ENCODE measurements at regions not wholly inside any gene's neighbourhood (a gene's known extent, or its start where the extent isn't known, plus 50 kb on each side); places are given as distances from the start of the nearest gene placed in this dataset.
"Not testable (repeated sequence)": the region's sequence is repeated elsewhere in the genome, so short reads cannot be mapped to it uniquely, and the experiment has no call there.

DNA sequence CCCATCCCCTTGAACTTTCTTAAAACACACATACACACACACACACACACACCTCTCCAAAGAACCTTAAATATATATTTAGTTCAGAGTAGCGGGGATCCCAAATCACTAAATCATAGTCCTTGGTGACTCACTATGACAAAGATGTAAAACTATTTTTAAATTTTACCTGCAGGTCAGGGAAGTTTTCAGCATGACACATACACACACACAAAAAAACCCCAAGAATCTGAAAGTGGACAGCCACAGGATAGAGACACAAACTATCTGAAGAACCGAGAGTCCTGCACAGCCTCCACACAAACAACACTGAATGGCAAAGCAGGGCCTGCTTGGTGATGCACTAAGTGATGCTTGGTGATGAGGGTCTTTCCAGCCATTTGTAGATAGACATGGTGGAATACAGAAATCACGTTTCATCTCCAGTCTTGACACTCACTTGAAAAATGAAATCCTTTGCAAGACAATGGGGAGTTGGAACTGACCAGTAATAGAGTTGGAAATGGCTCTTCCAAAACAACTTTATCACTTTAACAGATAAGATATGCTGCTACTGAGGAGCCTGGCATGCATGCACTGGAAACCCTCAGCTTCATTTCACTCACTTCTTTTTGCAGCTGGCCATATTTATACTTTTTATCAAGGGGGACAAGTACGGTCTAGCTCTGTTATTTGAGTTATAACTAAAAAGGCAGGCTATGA, 307.3 kb downstream of the RAPGEF2 start:
- no peak for DNase-seq

DNA sequence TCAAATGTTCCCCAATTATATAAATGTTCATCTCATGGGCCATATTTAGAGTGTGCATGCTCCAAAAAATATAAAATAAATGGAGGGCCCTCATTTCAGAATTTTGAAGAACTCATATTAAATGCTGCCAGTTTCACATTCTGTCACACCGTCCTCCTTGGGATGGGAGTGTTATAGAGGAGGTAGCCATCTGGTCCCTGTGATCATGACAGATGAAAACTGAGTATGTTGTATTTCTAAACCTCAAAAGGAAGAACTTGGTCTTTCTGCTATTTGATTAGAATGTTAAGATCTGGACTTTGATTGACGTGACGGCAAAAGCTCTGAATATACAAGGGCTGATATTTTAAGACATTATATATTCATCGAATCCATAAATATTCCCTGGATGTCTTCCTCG, 308.0 kb downstream of the RAPGEF2 start:
- DNase-seq, result no peak

DNA sequence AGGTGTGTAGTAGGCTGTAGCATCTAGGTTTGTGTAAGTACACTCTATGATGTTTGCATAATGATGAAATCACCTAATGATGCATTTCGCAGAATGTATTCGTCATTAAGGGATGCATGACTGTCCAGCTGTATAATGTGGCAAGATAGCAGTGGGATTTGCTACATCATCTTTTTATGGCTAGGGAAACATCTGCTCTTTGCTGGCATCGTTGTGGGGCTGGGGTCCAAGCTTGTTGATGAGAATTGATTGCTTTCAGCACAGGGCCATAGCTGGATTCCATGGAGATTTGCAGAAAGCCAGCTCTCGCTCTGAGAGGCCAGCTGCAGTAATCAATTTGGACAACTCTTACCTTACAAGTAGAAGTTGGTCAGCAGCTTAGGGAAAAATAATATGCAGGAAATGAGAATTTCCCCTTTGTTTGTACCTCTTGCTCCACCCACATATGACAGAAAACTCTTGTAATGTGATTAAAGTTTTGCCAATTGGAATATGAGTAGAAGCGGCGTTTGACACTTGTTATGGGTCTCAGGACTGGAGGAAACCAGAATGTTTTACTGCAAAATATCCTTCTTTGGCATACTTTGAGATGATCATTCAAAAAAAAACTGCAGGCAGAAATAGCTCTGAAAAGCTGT, 310.5 kb downstream of the RAPGEF2 start:
- peak; percentile 81 for DNase-seq

- no peak for DNase-seq
These were observed 311.4 kb downstream of the RAPGEF2 start for GRCh38 chr4:159414305-159414704.

DNA sequence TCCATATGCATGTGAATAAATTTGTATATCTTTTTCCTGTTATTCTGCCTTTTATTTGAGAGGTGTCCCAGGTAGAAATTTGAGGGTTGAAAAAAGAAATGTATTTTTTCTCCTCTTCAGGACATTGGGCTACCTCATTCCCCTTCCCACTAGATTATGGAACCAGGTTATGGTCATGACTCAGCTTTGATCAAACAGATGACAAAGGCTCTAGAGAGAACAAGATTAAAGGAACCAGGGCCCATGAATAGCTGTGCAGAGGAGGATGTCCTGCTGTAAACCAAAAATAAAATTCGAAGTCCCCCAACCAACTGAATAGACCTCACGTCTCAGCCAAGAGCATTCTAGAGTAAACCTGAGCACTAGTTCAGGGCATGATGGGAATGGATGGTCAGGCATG, 313.2 kb downstream of the RAPGEF2 start:
- DNase-seq, result no peak

DNA sequence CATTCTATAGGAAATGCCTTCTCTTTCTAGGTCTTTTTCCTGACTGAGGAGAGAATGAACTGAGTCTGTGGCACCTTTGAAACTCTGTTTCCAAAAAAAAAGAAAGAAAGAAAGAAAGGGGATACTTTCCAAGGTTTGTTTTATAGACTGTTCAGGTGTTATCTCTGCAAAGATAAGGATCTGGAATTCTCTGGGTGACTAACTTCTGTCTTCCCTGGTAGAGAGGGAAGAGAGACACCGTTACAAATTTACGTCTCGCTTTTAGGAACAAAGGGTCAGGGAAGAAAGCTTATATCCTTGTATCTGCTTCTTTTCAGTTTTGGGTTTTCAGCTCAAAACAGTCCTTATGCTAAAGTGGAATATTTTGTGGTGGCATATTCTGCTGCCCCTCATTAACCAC, 314.1 kb downstream of the RAPGEF2 start:
- DNase-seq, result no peak

DNA sequence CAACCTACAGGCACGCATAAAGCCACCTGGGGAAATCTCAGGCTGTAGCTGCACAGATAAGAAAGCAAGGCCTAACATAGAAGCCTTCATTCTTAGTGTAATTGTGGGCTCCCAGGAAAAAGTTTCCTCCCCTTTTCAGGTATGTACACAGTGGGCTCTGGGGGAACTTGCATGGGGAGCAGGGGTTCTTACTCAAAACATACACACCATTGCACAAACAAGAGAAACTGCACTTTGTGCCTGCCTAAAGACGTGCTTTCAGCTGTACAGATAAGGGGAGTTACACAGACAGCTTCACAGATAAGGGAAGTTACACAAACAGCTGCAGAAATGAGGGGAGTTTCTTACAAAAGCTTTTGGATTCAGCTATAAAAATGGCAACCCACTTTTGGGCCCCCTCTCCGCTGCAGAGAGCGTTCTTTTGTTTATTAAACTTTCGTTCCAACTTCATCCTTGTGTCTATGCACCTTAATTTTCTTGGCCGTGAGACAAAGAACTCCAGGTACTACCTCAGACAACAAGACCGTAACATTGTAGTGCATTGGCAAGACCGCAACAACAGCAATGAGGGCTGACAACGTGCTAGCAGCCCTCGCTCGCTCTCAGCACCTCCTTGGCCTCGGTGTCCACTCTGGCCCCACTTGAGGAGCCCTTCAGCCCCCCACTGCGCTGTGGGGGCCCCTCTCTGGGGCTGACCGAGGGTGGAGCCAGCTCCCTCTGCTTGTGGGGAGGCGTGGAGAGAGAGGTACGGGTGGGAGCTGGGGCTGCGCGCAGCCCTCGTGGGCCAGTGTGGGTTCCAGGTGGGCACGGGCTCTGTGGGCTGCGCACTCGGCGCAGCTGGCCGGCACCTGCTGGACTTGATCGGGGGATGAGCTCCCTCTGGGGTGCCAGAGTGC, 317.5 kb downstream of the RAPGEF2 start:
- no peak for DNase-seq

DNA sequence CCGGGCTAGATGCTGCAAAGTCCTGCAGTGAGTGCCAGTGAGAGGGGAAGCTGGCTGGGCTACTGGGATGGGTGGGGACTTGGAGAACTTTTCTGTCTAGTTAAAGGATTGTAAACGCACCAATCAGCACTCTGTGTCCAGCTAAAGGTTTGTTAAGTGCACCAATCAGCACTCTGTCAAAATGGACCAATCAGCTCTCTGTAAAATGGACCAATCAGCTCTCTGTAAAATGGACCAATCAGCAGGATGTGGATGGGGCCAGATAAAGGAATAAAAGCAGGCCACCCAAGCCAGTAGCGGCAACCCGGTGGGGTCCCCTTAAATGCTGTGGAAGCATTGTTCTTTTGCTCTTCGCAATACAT, 318.2 kb downstream of the RAPGEF2 start:
- not testable (repeated sequence) for DNase-seq

DNA sequence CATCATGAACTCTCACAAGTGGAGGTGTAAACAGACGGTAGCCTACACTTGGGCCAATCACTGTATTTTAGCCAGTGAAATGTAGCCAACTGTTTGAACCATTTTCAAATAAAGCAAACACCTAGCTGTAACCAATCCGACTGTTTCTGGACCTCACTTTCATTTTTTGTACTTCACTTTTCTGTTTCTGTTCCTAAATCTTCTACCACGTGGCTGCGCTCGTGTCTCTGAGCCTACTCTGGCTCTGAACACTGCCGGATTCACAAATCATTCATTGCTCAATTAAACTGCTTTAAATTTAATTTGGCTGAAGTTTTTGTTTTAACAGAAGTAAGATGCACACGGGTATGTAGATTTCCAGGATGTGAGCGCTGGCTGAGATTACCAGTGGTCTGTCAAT, 319.1 kb downstream of the RAPGEF2 start:
- DNase-seq, result no peak

GRCh38 chr4:159422626-159423025, 319.7 kb downstream of the RAPGEF2 start:
- no peak for DNase-seq

- no peak for DNase-seq
These were observed 322.9 kb downstream of the RAPGEF2 start for GRCh38 chr4:159425737-159426305.

DNA sequence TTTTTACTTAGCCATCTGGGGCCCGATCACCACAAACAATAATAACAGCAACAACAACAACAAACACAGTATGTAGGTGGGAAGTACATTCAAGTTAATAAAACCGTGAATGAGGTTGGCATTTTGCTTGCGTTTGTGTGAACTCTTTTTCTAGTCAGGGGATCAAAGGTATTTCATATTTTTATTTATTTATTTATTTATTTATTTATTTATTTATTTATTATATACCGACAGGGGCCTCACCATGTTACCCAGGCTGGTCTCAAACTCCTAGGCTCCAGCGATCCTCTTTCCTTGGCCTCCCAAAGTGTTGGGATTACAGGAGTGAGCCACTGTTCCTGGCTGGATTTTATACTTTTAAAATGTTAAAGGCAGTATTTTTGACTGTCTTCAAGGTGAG, 325.4 kb downstream of the RAPGEF2 start:
- DNase-seq, result no peak

GRCh38 chr4:159428975-159429692, 326.3 kb downstream of the RAPGEF2 start:
- DNase-seq, result peak; percentile 78

DNA sequence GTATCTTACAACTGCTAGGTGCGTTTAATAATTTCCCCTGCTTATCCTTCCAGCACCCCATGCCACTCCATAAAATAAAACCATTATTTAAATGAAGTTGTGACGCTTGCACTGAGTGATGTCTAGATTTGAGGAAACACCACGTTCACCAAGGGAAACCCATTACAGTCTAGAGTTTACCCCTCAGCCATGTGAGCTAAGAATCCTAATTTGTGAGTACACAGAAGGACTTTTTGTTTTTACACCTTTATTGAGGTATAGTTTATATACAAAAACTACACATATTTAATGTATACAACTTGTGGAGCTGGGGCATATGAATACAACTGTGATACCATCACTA, 326.8 kb downstream of the RAPGEF2 start:
- DNase-seq, result no peak

DNA sequence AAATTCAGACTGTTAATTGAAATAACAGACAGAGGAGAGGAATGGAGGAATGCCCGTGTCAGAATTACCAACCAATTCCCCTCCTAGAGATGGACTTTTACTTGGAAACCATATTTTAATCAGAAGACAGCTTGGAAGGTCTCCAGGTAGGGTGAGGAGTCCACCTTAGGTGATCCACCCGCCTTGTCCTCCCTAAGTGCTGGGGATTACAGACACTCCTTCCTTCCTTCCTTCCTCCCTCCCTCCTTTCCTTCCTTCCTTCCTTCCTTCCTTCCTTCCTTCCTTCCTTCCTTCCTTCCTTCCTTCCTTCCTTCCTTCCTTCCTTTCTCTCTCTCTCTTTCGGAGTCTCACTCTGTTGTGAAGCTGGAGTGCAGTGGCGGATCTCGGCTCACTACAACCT, 328.0 kb downstream of the RAPGEF2 start:
- no peak for DNase-seq

- DNase-seq, result no peak
These were observed 329.6 kb downstream of the RAPGEF2 start for GRCh38 chr4:159432436-159432835.

DNA sequence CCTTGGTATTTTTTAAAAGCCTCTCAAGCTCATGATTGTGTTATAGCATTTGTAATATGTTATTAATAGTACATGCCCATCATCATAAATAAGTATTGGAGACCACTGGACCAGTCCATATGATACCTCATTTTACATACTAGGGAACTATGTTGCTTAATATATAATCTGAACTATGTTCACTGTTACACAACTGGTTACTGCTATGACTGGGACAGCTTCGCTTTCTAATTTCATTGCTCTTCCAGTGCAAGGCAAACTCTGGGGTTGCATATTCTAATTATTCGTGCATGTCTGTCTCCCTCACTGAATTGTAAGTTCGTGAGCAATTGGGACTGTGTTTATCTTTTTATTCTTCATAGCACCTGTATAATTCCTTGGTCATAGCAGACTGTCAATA, 330.5 kb downstream of the RAPGEF2 start:
- DNase-seq, result no peak

DNA sequence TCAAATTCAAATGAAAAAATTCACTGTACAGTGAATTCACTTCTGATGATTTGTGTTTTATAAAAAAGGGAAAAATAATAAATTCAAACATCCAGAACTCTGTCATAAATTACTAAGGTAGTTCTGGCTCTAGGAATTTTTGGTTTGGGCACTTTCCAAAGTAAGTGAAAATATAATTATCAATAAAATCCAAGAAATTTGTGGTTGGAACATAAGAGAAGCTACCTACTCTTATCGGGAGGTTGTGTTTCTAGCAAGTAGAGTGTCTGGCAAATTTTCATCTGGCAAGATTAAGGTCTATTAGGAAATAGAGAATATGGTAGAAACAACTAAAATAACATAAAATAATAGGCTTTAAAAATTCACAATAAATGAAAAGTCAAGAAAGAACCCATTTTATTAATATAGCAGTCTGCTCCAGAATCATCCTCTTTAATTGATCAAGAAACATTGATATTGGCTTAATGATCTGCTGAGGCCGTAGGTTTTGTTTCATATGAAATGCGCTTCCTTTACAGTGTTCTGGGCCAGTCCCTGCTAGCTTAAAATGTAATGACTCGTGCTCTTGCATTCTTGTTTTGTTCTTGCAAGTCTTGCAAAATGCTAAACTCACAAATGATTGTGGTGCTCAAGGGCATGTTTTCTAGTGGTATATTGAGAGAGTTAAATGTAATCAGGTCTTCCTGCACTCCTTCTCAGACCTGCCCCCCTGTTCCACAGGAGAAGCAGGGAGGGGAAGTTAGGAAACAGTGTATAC, 331.4 kb downstream of the RAPGEF2 start:
- no peak for DNase-seq

DNA sequence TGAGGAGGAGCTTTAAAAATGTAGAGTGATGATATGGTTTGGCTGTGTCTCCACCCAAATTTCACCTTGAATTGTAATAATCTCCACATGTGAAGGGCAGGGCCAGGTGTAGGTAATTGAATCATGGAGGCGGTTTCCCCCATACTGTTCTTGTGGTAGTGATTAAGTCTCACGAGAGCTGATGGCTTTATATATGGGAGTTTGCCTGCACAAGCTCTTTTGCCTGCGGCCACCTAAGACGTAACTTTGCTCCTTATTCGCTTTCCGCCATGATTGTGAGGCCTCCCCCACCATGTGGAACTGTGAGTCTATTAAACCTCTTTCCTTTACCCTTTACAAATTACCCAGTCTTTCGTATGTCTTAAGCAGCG, 332.0 kb downstream of the RAPGEF2 start:
- DNase-seq, result no peak

GRCh38 chr4:159435561-159436023, 332.7 kb downstream of the RAPGEF2 start:
- no peak for DNase-seq

DNA sequence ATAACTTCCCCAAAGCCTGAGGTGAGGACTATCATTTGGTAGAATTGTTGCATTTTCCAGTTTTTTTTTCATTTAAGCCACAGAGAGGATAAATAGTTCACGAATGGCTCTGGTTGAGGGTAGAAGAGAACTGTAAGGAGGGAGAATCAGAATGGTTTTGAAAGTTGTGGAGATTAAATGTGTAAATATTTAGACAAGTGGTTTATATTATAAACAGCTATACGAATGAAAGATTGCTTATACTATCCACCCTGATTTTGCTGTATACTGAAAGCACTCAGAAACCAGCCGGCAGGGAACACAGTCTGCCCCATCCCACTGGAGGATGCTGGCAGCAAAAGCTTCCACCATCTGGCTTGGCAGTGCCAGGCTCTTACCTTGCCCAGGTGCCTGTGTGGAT, 341.1 kb downstream of the RAPGEF2 start:
- DNase-seq, result no peak

DNA sequence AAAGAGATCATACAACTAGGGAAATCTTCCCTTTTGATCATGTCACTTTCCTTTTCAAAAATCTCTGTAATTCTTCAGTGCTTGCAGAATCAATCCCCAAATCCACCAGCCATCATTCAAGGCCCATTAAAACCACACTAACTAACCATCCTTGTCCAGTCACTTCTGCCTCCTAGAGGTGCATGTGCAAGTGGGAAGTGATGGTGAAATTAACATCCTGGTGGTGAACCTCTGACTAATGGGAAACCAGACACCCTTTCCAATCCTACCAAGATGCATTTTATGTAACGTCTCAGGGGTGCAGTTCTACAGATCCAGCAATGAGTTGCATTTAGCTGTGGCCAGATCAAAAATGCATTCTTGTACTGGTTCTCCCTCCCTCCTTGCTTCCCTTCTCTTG, 341.8 kb downstream of the RAPGEF2 start:
- DNase-seq, result no peak
